Caco-2 (cell line): ENCODE measurements at regions not wholly inside any gene's neighbourhood (a gene's known extent, or its start where the extent isn't known, plus 50 kb on each side); places are given as distances from the start of the nearest gene placed in this dataset.

Experiments used
- BruUV-seq: library from RNA; stranded (reverse); fragments of 400-500 nt; replicated peaks from 2 replicates; lab custom pipeline; 2021; lab: Mats Ljungman, UMichigan
- CTCF ChIA-PET: fragments of 300-600 bp; sonication (Branson Sonifier 250); formaldehyde crosslinking; loops from one replicate; lab custom pipeline; 2022; ENCODE audit warnings: antibody characterized with exemption; lab: Charles Lee
- POLR2A ChIA-PET: fragments of 300-600 bp; sonication (Branson Sonifier 250); formaldehyde crosslinking; loops from one replicate; lab custom pipeline; 2022; ENCODE audit warnings: antibody characterized with exemption; lab: Charles Lee
- DNase-seq, 2 experiments: peaks; one replicate each; pipeline versions ENCODE4 v3.0.0 to v3.0.0-alpha.2; 2020 to 2022
- H3K27me3 ChIP-seq: replicated peaks from 2 replicates; pipeline ENCODE4 v1.6.0; 2011; ENCODE audit warnings: low read length; ENCODE audit not compliant: control insufficient read depth, insufficient read depth
- H3K36me3 ChIP-seq: 2 replicates; pipeline ENCODE4 v1.5.1; 2011; ENCODE audit warnings: low read length; ENCODE audit not compliant: control insufficient read depth, insufficient read depth
- H3K4me1 ChIP-seq: fragments of 250-450 bp; sonication (Bioruptor Pico); 2 replicates; pipeline ENCODE4 v1.5.1; 2020; ENCODE audit warnings: mild to moderate bottlenecking
- H3K4me3 ChIP-seq: 2 replicates; pipeline ENCODE4 v1.5.1; 2011; ENCODE audit warnings: low read depth, mild to moderate bottlenecking, control low read depth, low read length
- H3K9me3 ChIP-seq: fragments of 250-450 bp; sonication (Bioruptor Pico); 2 replicates; pipeline ENCODE4 v1.5.1; 2020; ENCODE audit warnings: mild to moderate bottlenecking, moderate library complexity
- H3K27ac Mint-ChIP-seq: one replicate; pipeline ENCODE4 v1.8.0; 2022; ENCODE audit warnings: mixed read lengths; ENCODE audit not compliant: unreplicated experiment
- H3K27me3 Mint-ChIP-seq: one replicate; pipeline ENCODE4 v1.8.0; 2022; ENCODE audit warnings: mixed read lengths; ENCODE audit not compliant: insufficient read depth, unreplicated experiment
- H3K36me3 Mint-ChIP-seq: one replicate; pipeline ENCODE4 v1.8.0; 2022; ENCODE audit warnings: mild to moderate bottlenecking, mixed read lengths; ENCODE audit not compliant: insufficient read depth, unreplicated experiment
- H3K4me1 Mint-ChIP-seq: one replicate; pipeline ENCODE4 v1.8.0; 2022; ENCODE audit warnings: low read depth, mixed read lengths; ENCODE audit not compliant: unreplicated experiment
- H3K4me3 Mint-ChIP-seq: one replicate; pipeline ENCODE4 v1.8.0; 2022; ENCODE audit warnings: mild to moderate bottlenecking, moderate library complexity, mixed read lengths; ENCODE audit not compliant: unreplicated experiment
- H3K9me3 Mint-ChIP-seq: one replicate; pipeline ENCODE4 v1.8.0; 2022; ENCODE audit warnings: mixed read lengths; ENCODE audit not compliant: unreplicated experiment
- CTCF ChIP-seq, 2 experiments: fragments of 200-600 bp in 1 of 2; IDR thresholded peaks; 1 replicate in 1 of 2; 2 replicates in 1 of 2; pipeline versions ENCODE4 v1.5.1 to v1.8.0; 2011 to 2022; ENCODE audit warnings: antibody characterized with exemption in 1 of 2, control low read depth in 1 of 2, inconsistent platforms in 1 of 2, low read depth in 1 of 2, low read length in 1 of 2, mild to moderate bottlenecking in 1 of 2, moderate library complexity in 1 of 2; ENCODE audit not compliant: insufficient read depth in 1 of 2, severe bottlenecking in 1 of 2, unreplicated experiment in 1 of 2
- intact Hi-C: fragments of 100-400 bp; cut with micrococcal nuclease; formaldehyde crosslinking; loops from one replicate; pipeline ENCODE4 v1.10.0; 2022; ENCODE audit not compliant: unreplicated experiment

GRCh38 chr1:187928288-187928687 is 1099.5 kb downstream of the PLA2G4A start:
- no peak overlapping the region for H3K4me3 ChIP-seq
- Mint-ChIP-seq H3K27ac (no peak overlapping the region), H3K27me3 (no peaks in the 10 kb centered on the region), H3K4me3 (no peak overlapping the region), H3K9me3 (no peaks in the 10 kb centered on the region), H3K36me3 (no peaks in the 10 kb centered on the region), H3K4me1 (no peaks in the 10 kb centered on the region)
- ChIA-PET CTCF (interaction anchor here (1.0 to 1.6 kb wide), 3 partner anchors 9 to 79 kb away, joined by 3 to 4 read pairs (median 3); no protein-coding TSS in a partner anchor), POLR2A (no interaction called here)
- no peaks in the 10 kb centered on the region for H3K9me3 ChIP-seq
- intact Hi-C loops, result loop anchor here (1.0 to 10.0 kb wide), 3 partner anchors 72 to 674 kb away; no protein-coding TSS in a partner anchor
- no peaks in the 10 kb centered on the region for H3K27me3 ChIP-seq
- H3K4me1 ChIP-seq, result peaks cover 2% of the 10 kb centered on the region; the same call in 1 of the 2 replicates
- peak; percentile 23 to 58 for TF ChIP-seq CTCF (IDR thresholded peaks at IDR 0.05; ENCODE audit: insufficient read depth in 1 of 2, low read depth in 1 of 2, low read length in 1 of 2, severe bottlenecking in 1 of 2, unreplicated experiment in 1 of 2)
- no peaks in the 10 kb centered on the region for H3K36me3 ChIP-seq
- BruUV-seq, result no TSS peak
- DNase-seq, result peak in 1 of 2 experiments; percentile 26

- no peaks in the 10 kb centered on the region for H3K27me3 ChIP-seq
- no peak overlapping the region for H3K4me3 Mint-ChIP-seq
- H3K36me3 Mint-ChIP-seq, result no peaks in the 10 kb centered on the region
- no peaks in the 10 kb centered on the region for H3K36me3 ChIP-seq
- CTCF ChIA-PET, result interaction anchor here (1.0 to 1.6 kb wide), 3 partner anchors 10 to 79 kb away, joined by 3 to 4 read pairs (median 3); no protein-coding TSS in a partner anchor
- intact Hi-C loops, result loop anchor here (1.0 to 10.0 kb wide), 3 partner anchors 72 to 674 kb away; no protein-coding TSS in a partner anchor
- no peaks in the 10 kb centered on the region for H3K4me1 Mint-ChIP-seq
- no peaks in the 10 kb centered on the region for H3K9me3 ChIP-seq
- H3K4me3 ChIP-seq, result no peak overlapping the region
- DNase-seq, result no peak
- peaks cover 6% of the 10 kb centered on the region; the same call in 1 of the 2 replicates for H3K4me1 ChIP-seq
- no peaks in the 10 kb centered on the region for H3K9me3 Mint-ChIP-seq
- no TSS peak for BruUV-seq
- H3K27ac Mint-ChIP-seq, result no peak overlapping the region
- no peaks in the 10 kb centered on the region for H3K27me3 Mint-ChIP-seq
- TF ChIP-seq CTCF (IDR thresholded peaks at IDR 0.05; ENCODE audit: insufficient read depth in 1 of 2, low read depth in 1 of 2, low read length in 1 of 2, severe bottlenecking in 1 of 2, unreplicated experiment in 1 of 2), result no peak
- POLR2A ChIA-PET, result no interaction called here
Observed at GRCh38 chr1:187928696-187929095, 1099.9 kb downstream of the PLA2G4A start.

- intact Hi-C loops, result no loop called here
- no peaks in the 10 kb centered on the region for H3K27me3 ChIP-seq
- no peaks in the 10 kb centered on the region for H3K9me3 Mint-ChIP-seq
- BruUV-seq, result no TSS peak
- ChIA-PET CTCF (no interaction called here), POLR2A (no interaction called here)
- H3K4me1 Mint-ChIP-seq, result peaks cover 6% of the 10 kb centered on the region
- H3K4me3 Mint-ChIP-seq, result no peak overlapping the region
- H3K4me1 ChIP-seq, result peaks cover 8% of the 10 kb centered on the region; the same call in 1 of the 2 replicates
- DNase-seq, result no peak
- H3K9me3 ChIP-seq, result no peaks in the 10 kb centered on the region
- H3K27me3 Mint-ChIP-seq, result no peaks in the 10 kb centered on the region
- no peak overlapping the region for H3K27ac Mint-ChIP-seq
- TF ChIP-seq CTCF (IDR thresholded peaks at IDR 0.05; ENCODE audit: insufficient read depth in 1 of 2, low read depth in 1 of 2, low read length in 1 of 2, severe bottlenecking in 1 of 2, unreplicated experiment in 1 of 2), result no peak
- H3K4me3 ChIP-seq, result no peak overlapping the region
- H3K36me3 ChIP-seq, result no peaks in the 10 kb centered on the region
- no peaks in the 10 kb centered on the region for H3K36me3 Mint-ChIP-seq
Observed at GRCh38 chr1:187931776-187932175, 1103.0 kb downstream of the PLA2G4A start.
